ENCODE measurements at regions not wholly inside any gene's neighbourhood (a gene's known extent, or its start where the extent isn't known, plus 50 kb on each side); places are given as distances from the start of the nearest gene placed in this dataset.

GRCh38 chr15:61509327-61509840 is 280.3 kb upstream of the RORA start:
- TF ChIP-seq CTCF (IDR thresholded peaks at IDR 0.05; ENCODE audit: poor library complexity) (no peak), EZH2phosphoT487 (IDR thresholded peaks at IDR 0.05; ENCODE audit: low read depth, severe bottlenecking, unreplicated experiment) (no peak)
